ENCODE measurements at regions not wholly inside any gene's neighbourhood (a gene's known extent, or its start where the extent isn't known, plus 50 kb on each side); places are given as distances from the start of the nearest gene placed in this dataset.

GRCh38 chr1:176364236-176364905 lies 98.6 kb upstream of the PAPPA2 start:
- no peak for TF ChIP-seq CTCF (IDR thresholded peaks at IDR 0.05)
- TF ChIP-seq EP300 (IDR thresholded peaks at IDR 0.05): no peak

Data from suprapubic skin (tissue), 3 donors.